CD14-positive monocyte (primary cell): ENCODE measurements at regions not wholly inside any gene's neighbourhood (a gene's known extent, or its start where the extent isn't known, plus 50 kb on each side); places are given as distances from the start of the nearest gene placed in this dataset.

Source experiments
- DNase-seq, 3 donors: peaks; one replicate each; pipeline ENCODE4 v3.0.0-alpha.2; 2011 to 2022
- H2AFZ ChIP-seq: 2 replicates; pipeline ENCODE4 v1.6.0; 2012; ENCODE audit warnings: mild to moderate bottlenecking, low read depth, low read length, inconsistent platforms; ENCODE audit not compliant: insufficient read depth, poor library complexity, severe bottlenecking
- H3K27ac ChIP-seq, 2 donors: 1 replicate in 1 of 2; 2 replicates in 1 of 2; pipeline ENCODE4 v1.5.1; 2012 to 2013; ENCODE audit warnings: low read length in 2 of 2, control low read depth in 1 of 2, inconsistent platforms in 1 of 2, low read depth in 1 of 2, mild to moderate bottlenecking in 1 of 2
- H3K27me3 ChIP-seq, 2 donors: one replicate each; pipeline versions ENCODE4 v1.6.0 to v1.6.1; 2011 to 2013; ENCODE audit warnings: low read length in 2 of 2; ENCODE audit not compliant: control insufficient read depth in 2 of 2, insufficient read depth in 2 of 2
- H3K36me3 ChIP-seq, 2 donors: replicated peaks in 1 of 2; 1 replicate in 1 of 2; 2 replicates in 1 of 2; pipeline versions ENCODE4 v1.5.1 to v1.6.1; 2012 to 2013; ENCODE audit warnings: low read length in 2 of 2, control low read depth in 1 of 2, inconsistent platforms in 1 of 2, mild to moderate bottlenecking in 1 of 2; ENCODE audit not compliant: insufficient read depth in 2 of 2, control insufficient read depth in 1 of 2
- H3K4me1 ChIP-seq, 2 donors: 1 replicate in 1 of 2; 2 replicates in 1 of 2; pipeline versions ENCODE4 v1.5.1 to v1.6.1; 2012 to 2013; ENCODE audit warnings: low read length in 2 of 2, control low read depth in 1 of 2, inconsistent platforms in 1 of 2, mild to moderate bottlenecking in 1 of 2, moderate library complexity in 1 of 2; ENCODE audit not compliant: insufficient read depth in 2 of 2, control insufficient read depth in 1 of 2
- H3K4me2 ChIP-seq: replicated peaks from 2 replicates; pipeline ENCODE3; 2012; ENCODE audit warnings: low read length, moderate library complexity, mild to moderate bottlenecking; ENCODE audit not compliant: poor library complexity, severe bottlenecking; ENCODE audit errors: extremely low read depth
- H3K4me3 ChIP-seq, 3 experiments: fragments of 200-600 bp in 1 of 3; sonication (generic) in 1 of 3; replicated peaks in 1 of 3; 1 replicate in 2 of 3; 2 replicates in 1 of 3; pipeline ENCODE4 v1.5.1; 2011 to 2013; ENCODE audit warnings: low read length in 3 of 3, mild to moderate bottlenecking in 3 of 3, control low read depth in 2 of 3, low read depth in 2 of 3, inconsistent platforms in 1 of 3, moderate library complexity in 1 of 3
- H3K79me2 ChIP-seq: 2 replicates; pipeline ENCODE4 v1.6.0; 2012; ENCODE audit warnings: mild to moderate bottlenecking, control low read depth, inconsistent platforms, low read length, moderate library complexity; ENCODE audit not compliant: insufficient read depth
- H3K9ac ChIP-seq: 2 replicates; pipeline ENCODE4 v1.6.0; 2017; ENCODE audit warnings: low read length, mild to moderate bottlenecking; ENCODE audit not compliant: insufficient read depth, poor library complexity, severe bottlenecking
- H3K9me3 ChIP-seq, 2 donors: replicated peaks in 1 of 2; 1 replicate in 1 of 2; 2 replicates in 1 of 2; pipeline versions ENCODE4 v1.5.1 to v1.6.1; 2012 to 2013; ENCODE audit warnings: low read length in 2 of 2, control low read depth in 1 of 2; ENCODE audit not compliant: control insufficient read depth in 1 of 2, insufficient read depth in 1 of 2
- H4K20me1 ChIP-seq: 2 replicates; pipeline ENCODE4 v1.6.0; 2012; ENCODE audit warnings: mild to moderate bottlenecking, low read length, control low read depth, moderate library complexity; ENCODE audit not compliant: insufficient read depth
- H3K27ac Mint-ChIP-seq, 7 donors: one replicate each; pipeline ENCODE4 v1.8.0; 2020; ENCODE audit warnings: mild to moderate bottlenecking in 7 of 7, mixed read lengths in 7 of 7, moderate library complexity in 6 of 7, inconsistent platforms in 2 of 7
- H3K27me3 Mint-ChIP-seq, 3 donors: one replicate each; pipeline ENCODE4 v1.8.0; 2021 to 2022; ENCODE audit warnings: low read depth in 3 of 3, mild to moderate bottlenecking in 3 of 3, mixed read lengths in 3 of 3, moderate library complexity in 3 of 3, inconsistent platforms in 1 of 3
- H3K36me3 Mint-ChIP-seq, 2 donors: one replicate each; pipeline ENCODE4 v1.8.0; 2020; ENCODE audit warnings: mixed read lengths in 2 of 2, inconsistent platforms in 1 of 2, mild to moderate bottlenecking in 1 of 2
- H3K4me1 Mint-ChIP-seq: one replicate; pipeline ENCODE4 v1.8.0; 2020; ENCODE audit warnings: mild to moderate bottlenecking, mixed read lengths
- H3K4me3 Mint-ChIP-seq, 2 donors: one replicate each; pipeline ENCODE4 v1.8.0; 2020; ENCODE audit warnings: mild to moderate bottlenecking in 2 of 2, mixed read lengths in 2 of 2, moderate library complexity in 1 of 2
- H3K9me3 Mint-ChIP-seq, 7 donors: one replicate each; pipeline ENCODE4 v1.8.0; 2020 to 2022; ENCODE audit warnings: mixed read lengths in 7 of 7, mild to moderate bottlenecking in 6 of 7, moderate library complexity in 6 of 7, inconsistent platforms in 2 of 7
- CTCF ChIP-seq: fragments of 200-600 bp; IDR thresholded peaks from one replicate; pipeline ENCODE4 v1.8.0; 2022; ENCODE audit warnings: antibody characterized with exemption, mild to moderate bottlenecking
- WGBS: methylation state at CpG from one replicate; pipeline ENCODE4 v1.1.5; 2013; ENCODE audit warnings: missing lambda C conversion rate; ENCODE audit not compliant: insufficient coverage; 5-methylcytosine and 5-hydroxymethylcytosine counted together
- intact Hi-C, 2 donors: fragments of 100-400 bp; cut with micrococcal nuclease; formaldehyde crosslinking; loops; one replicate each; pipeline versions ENCODE4 v1.15.0 to v1.15.1; 2023

GRCh38 chr2:21468624-21469023, 344.9 kb downstream of the TDRD15 start:
- H3K4me3 Mint-ChIP-seq = no peak overlapping the region
- H3K27ac Mint-ChIP-seq = no peak overlapping the region
- no peak overlapping the region for H3K9ac ChIP-seq
- no peaks in the 10 kb centered on the region for H3K36me3 ChIP-seq
- H2AFZ ChIP-seq = no peak overlapping the region
- no peaks in the 10 kb centered on the region for H3K4me1 Mint-ChIP-seq
- intact Hi-C loops = no loop called here
- H3K4me2 ChIP-seq = no peak overlapping the region
- peaks cover 0 to 5% (median 0%) of the 10 kb centered on the region in 7 donors for H3K9me3 Mint-ChIP-seq
- H3K9me3 ChIP-seq = peaks cover 0 to 3% of the 10 kb centered on the region in 2 donors
- DNase-seq = no peak
- H3K4me3 ChIP-seq = no peak overlapping the region
- 82% methylated on average over 2 of the region's 4 CpGs for WGBS
- no peaks in the 10 kb centered on the region for H4K20me1 ChIP-seq
- no peaks in the 10 kb centered on the region for H3K36me3 Mint-ChIP-seq
- H3K27me3 Mint-ChIP-seq = peaks cover 0 to 2% (median 0%) of the 10 kb centered on the region in 3 donors
- TF ChIP-seq CTCF = no peak
- H3K4me1 ChIP-seq = no peaks in the 10 kb centered on the region
- no peaks in the 10 kb centered on the region for H3K79me2 ChIP-seq
- no peak overlapping the region for H3K27ac ChIP-seq
- H3K27me3 ChIP-seq = no peaks in the 10 kb centered on the region

GRCh38 chr2:21469158-21469557, 345.4 kb downstream of the TDRD15 start:
- DNase-seq = no peak
- H3K27me3 ChIP-seq = no peaks in the 10 kb centered on the region
- no peak overlapping the region for H3K4me3 ChIP-seq
- Mint-ChIP-seq H3K27ac (no peak overlapping the region), H3K36me3 (no peaks in the 10 kb centered on the region), H3K9me3 (peaks cover 0 to 5% (median 0%) of the 10 kb centered on the region in 7 donors), H3K27me3 (peaks cover 0 to 2% (median 0%) of the 10 kb centered on the region in 3 donors), H3K4me1 (no peaks in the 10 kb centered on the region), H3K4me3 (no peak overlapping the region)
- no peaks in the 10 kb centered on the region for H4K20me1 ChIP-seq
- no peak overlapping the region for H3K27ac ChIP-seq
- H3K9ac ChIP-seq = no peak overlapping the region
- no peak for TF ChIP-seq CTCF
- no peak overlapping the region for H3K4me2 ChIP-seq
- no peak overlapping the region for H2AFZ ChIP-seq
- intact Hi-C loops = no loop called here
- no CpG with 5 or more reads among the region's 2 CpGs for WGBS
- no peaks in the 10 kb centered on the region for H3K4me1 ChIP-seq
- H3K9me3 ChIP-seq = peaks cover 0 to 3% of the 10 kb centered on the region in 2 donors
- no peaks in the 10 kb centered on the region for H3K79me2 ChIP-seq
- H3K36me3 ChIP-seq = no peaks in the 10 kb centered on the region
